GM19438 (cell line): ENCODE measurements at regions not wholly inside any gene's neighbourhood (a gene's known extent, or its start where the extent isn't known, plus 50 kb on each side); places are given as distances from the start of the nearest gene placed in this dataset.
"Not testable (repeated sequence)": the region's sequence is repeated elsewhere in the genome, so short reads cannot be mapped to it uniquely, and the experiment has no call there.

Source experiments
- ATAC-seq: cut with Tn5 transposase; IDR thresholded peaks from one replicate; pipeline ENCODE4 v1.9.1; 2021; ENCODE audit warnings: low read depth; ENCODE audit not compliant: unreplicated experiment

GRCh38 chr1:204777591-204777990 is 92.1 kb upstream of the LRRN2 start:
- no peak for ATAC-seq

GRCh38 chr1:204780630-204781029 is 90.0 kb upstream of the NFASC start:
- ATAC-seq, result no peak

- ATAC-seq, result no peak
Observed at GRCh38 chr1:204782118-204782700, 88.5 kb upstream of the NFASC start.

GRCh38 chr1:204785023-204785422 is 85.6 kb upstream of the NFASC start:
- not testable (repeated sequence) for ATAC-seq

- ATAC-seq, result no peak
Observed at GRCh38 chr1:204788470-204788869, 82.2 kb upstream of the NFASC start.

- ATAC-seq, result no peak
Observed at GRCh38 chr1:204791453-204792353, 79.0 kb upstream of the NFASC start.

- ATAC-seq, result no peak
Observed at GRCh38 chr1:204792354-204792692, 78.3 kb upstream of the NFASC start.

GRCh38 chr1:204793259-204793914 is 77.3 kb upstream of the NFASC start:
- ATAC-seq, result no peak

- ATAC-seq, result not testable (repeated sequence)
Observed at GRCh38 chr1:204796886-204797285, 73.8 kb upstream of the NFASC start.

GRCh38 chr1:204797401-204797800 is 73.3 kb upstream of the NFASC start:
- ATAC-seq, result no peak

GRCh38 chr1:204799630-204800029 is 71.0 kb upstream of the NFASC start:
- ATAC-seq, result no peak

- ATAC-seq, result no peak
Observed at GRCh38 chr1:204801211-204801610, 69.5 kb upstream of the NFASC start.

- no peak for ATAC-seq
Observed at GRCh38 chr1:204802401-204803175, 68.1 kb upstream of the NFASC start.

- ATAC-seq, result no peak
Observed at GRCh38 chr1:204803607-204804006, 67.1 kb upstream of the NFASC start.

- peak; percentile 90 for ATAC-seq
Observed at GRCh38 chr1:204806943-204807687, 63.5 kb upstream of the NFASC start.

- no peak for ATAC-seq
Observed at GRCh38 chr1:204809488-204809887, 61.2 kb upstream of the NFASC start.

GRCh38 chr1:204812842-204813241 is 57.8 kb upstream of the NFASC start:
- no peak for ATAC-seq

GRCh38 chr1:204813522-204813921 is 57.1 kb upstream of the NFASC start:
- ATAC-seq, result no peak

- no peak for ATAC-seq
Observed at GRCh38 chr1:204814166-204814884, 56.3 kb upstream of the NFASC start.

- no peak for ATAC-seq
Observed at GRCh38 chr1:204817341-204817740, 53.3 kb upstream of the NFASC start.
